Right ventricle myocardium inferior (tissue), 1 donor: ENCODE measurements at regions not wholly inside any gene's neighbourhood (a gene's known extent, or its start where the extent isn't known, plus 50 kb on each side); places are given as distances from the start of the nearest gene placed in this dataset.

Experiments
- ATAC-seq: fragments of 200-7000 bp; cut with Tn5 transposase; one replicate; pipeline ENCODE4 v1.9.1; 2020; ENCODE audit warnings: mild to moderate bottlenecking, moderate library complexity
- DNase-seq: peaks from one replicate; pipeline ENCODE4 v3.0.0; 2021; ENCODE audit errors: missing footprints
- intact Hi-C: fragments of 100-400 bp; cut with DNase I; formaldehyde crosslinking; loops from one replicate; pipeline ENCODE4 v1.11.0; 2022
- donor health status: DM: no; HTN: yes; CAD: no; lungs with severe emphysema.

GRCh38 chr3:61311044-61311443, 59.8 kb upstream of the FHIT start:
- DNase-seq (no peak), ATAC-seq (no peak)
- intact Hi-C loops: no loop called here

GRCh38 chr3:61315871-61316270, 64.6 kb upstream of the FHIT start:
- DNase-seq (no peak), ATAC-seq (no peak)
- intact Hi-C loops: no loop called here

GRCh38 chr3:61323094-61323493, 71.8 kb upstream of the FHIT start:
- no peak for ATAC-seq
- no peak for DNase-seq
- intact Hi-C loops: no loop called here

- DNase-seq (no peak), ATAC-seq (no peak)
- intact Hi-C loops: no loop called here
These were observed 80.8 kb upstream of the FHIT start for GRCh38 chr3:61331929-61332552.

GRCh38 chr3:61333192-61333961, 82.1 kb upstream of the FHIT start:
- intact Hi-C loops: no loop called here
- DNase-seq: no peak
- no peak for ATAC-seq

- no peak for DNase-seq
These were observed 83.5 kb upstream of the FHIT start for GRCh38 chr3:61334783-61335182.

GRCh38 chr3:61340931-61341461, 89.7 kb upstream of the FHIT start:
- intact Hi-C loops: no loop called here
- no peak for DNase-seq
- no peak for ATAC-seq

More at GRCh38 chr3:61334783-61335182, 83.5 kb upstream of the FHIT start:
- intact Hi-C loops: no loop called here
- ATAC-seq: no peak

GRCh38 chr3:61343543-61343942, 92.3 kb upstream of the FHIT start:
- ATAC-seq: no peak
- no peak for DNase-seq
- intact Hi-C loops: no loop called here

- intact Hi-C loops: no loop called here
- ATAC-seq: no peak
- DNase-seq: no peak
These were observed 93.8 kb upstream of the FHIT start for GRCh38 chr3:61345020-61345419.

- intact Hi-C loops: no loop called here
- DNase-seq (no peak), ATAC-seq (peak; percentile 23)
These were observed 96.7 kb upstream of the FHIT start for GRCh38 chr3:61347981-61348380.

GRCh38 chr3:61349717-61350116, 98.5 kb upstream of the FHIT start:
- intact Hi-C loops: no loop called here
- DNase-seq (no peak), ATAC-seq (no peak)

GRCh38 chr3:61350782-61351309, 99.6 kb upstream of the FHIT start:
- DNase-seq: no peak

GRCh38 chr3:61352306-61352705, 101.1 kb upstream of the FHIT start:
- intact Hi-C loops: no loop called here
- no peak for ATAC-seq
- no peak for DNase-seq

More at GRCh38 chr3:61350782-61351309, 99.6 kb upstream of the FHIT start:
- intact Hi-C loops: no loop called here
- ATAC-seq: no peak

GRCh38 chr3:61353382-61353781, 102.1 kb upstream of the FHIT start:
- DNase-seq (no peak), ATAC-seq (peak; percentile 40)
- intact Hi-C loops: no loop called here

- ATAC-seq: no peak
- DNase-seq: no peak
- intact Hi-C loops: no loop called here
These were observed 103.4 kb upstream of the FHIT start for GRCh38 chr3:61354604-61355003.

- ATAC-seq (no peak), DNase-seq (no peak)
- intact Hi-C loops: no loop called here
These were observed 105.4 kb upstream of the FHIT start for GRCh38 chr3:61356685-61357084.

GRCh38 chr3:61357902-61358301, 106.7 kb upstream of the FHIT start:
- ATAC-seq: no peak
- no peak for DNase-seq
- intact Hi-C loops: no loop called here

GRCh38 chr3:61358364-61358763, 107.1 kb upstream of the FHIT start:
- peak; percentile 95 for ATAC-seq
- peak; percentile 84 for DNase-seq
- intact Hi-C loops: no loop called here

- no peak for ATAC-seq
- intact Hi-C loops: no loop called here
- DNase-seq: no peak
These were observed 109.2 kb upstream of the FHIT start for GRCh38 chr3:61360297-61360965.

- DNase-seq: no peak
- intact Hi-C loops: no loop called here
- no peak for ATAC-seq
These were observed 118.4 kb upstream of the FHIT start for GRCh38 chr3:61369678-61370077.
